HEK293 (cell line): ENCODE measurements at regions not wholly inside any gene's neighbourhood (a gene's known extent, or its start where the extent isn't known, plus 50 kb on each side); places are given as distances from the start of the nearest gene placed in this dataset.

Source experiments
- CTCF ChIA-PET: fragments of 350-600 bp; formaldehyde crosslinking; extraction: SDS; loops from one replicate; lab custom pipeline; 2021; ENCODE audit warnings: antibody characterized with exemption; lab: Yijun Ruan, JAX
- POLR2A ChIA-PET: fragments of 300-600 bp; formaldehyde crosslinking; extraction: SDS; loops from one replicate; lab custom pipeline; 2020; ENCODE audit warnings: antibody characterized with exemption, inconsistent platforms; lab: Yijun Ruan, JAX
- H3K27ac ChIP-seq: fragments of 200-500 bp; sonication (Bioruptor generic); 2 replicates; pipeline ENCODE4 v1.5.1; 2014; ENCODE audit warnings: low read depth, low read length, control low read depth, inconsistent platforms; ENCODE audit errors: extremely low read depth
- H3K36me3 ChIP-seq, 2 experiments: fragments of 200-500 bp in 1 of 2; sonication (Bioruptor generic) in 1 of 2; 1 replicate in 1 of 2; 2 replicates in 1 of 2; pipeline ENCODE4 v1.5.1; 2014 to 2017; ENCODE audit warnings: inconsistent platforms in 2 of 2, low read length in 2 of 2; ENCODE audit not compliant: control insufficient read depth in 2 of 2, insufficient read depth in 1 of 2
- H3K4me1 ChIP-seq: fragments of 200-500 bp; sonication (Bioruptor generic); 2 replicates; pipeline ENCODE4 v1.5.1; 2014; ENCODE audit warnings: mild to moderate bottlenecking, low read length, inconsistent platforms; ENCODE audit not compliant: control insufficient read depth, insufficient read depth
- H3K4me3 ChIP-seq: 2 replicates; pipeline ENCODE4 v1.5.1; 2011; ENCODE audit warnings: low read depth, mild to moderate bottlenecking, control low read depth, low read length, moderate library complexity
- H3K9me3 ChIP-seq: fragments of 200-500 bp; sonication (Bioruptor generic); 2 replicates; pipeline ENCODE4 v1.5.1; 2014; ENCODE audit warnings: low read depth, low read length, inconsistent platforms; ENCODE audit not compliant: control insufficient read depth, insufficient read depth
- BCL11A ChIP-seq: fragments of 450-650 bp; formaldehyde crosslinking; IDR thresholded peaks from 2 replicates; pipeline ENCODE4 v1.5.1; 2016; ENCODE audit warnings: low read depth, missing biosample characterization, missing genetic modification characterization
- BCL6B ChIP-seq: fragments of 450-650 bp; formaldehyde crosslinking; IDR thresholded peaks from 2 replicates; pipeline ENCODE4 v1.5.1; 2017; ENCODE audit warnings: missing biosample characterization, missing genetic modification characterization
- HOXC10 ChIP-seq: sonication (generic); formaldehyde crosslinking; IDR thresholded peaks from 2 replicates; pipeline ENCODE4 v1.8.1; 2023; ENCODE audit warnings: mild to moderate bottlenecking, missing genetic modification reagents
- KLF7 ChIP-seq: fragments of 450-650 bp; formaldehyde crosslinking; IDR thresholded peaks from 2 replicates; pipeline ENCODE4 v1.5.1; 2016; ENCODE audit warnings: missing biosample characterization, missing genetic modification characterization, borderline replicate concordance
- ZBTB1 ChIP-seq: fragments of 450-650 bp; formaldehyde crosslinking; IDR thresholded peaks from 2 replicates; pipeline ENCODE4 v1.5.1; 2016; ENCODE audit warnings: missing biosample characterization, missing genetic modification characterization
- ZFP41 ChIP-seq: fragments of 450-650 bp; formaldehyde crosslinking; IDR thresholded peaks from 2 replicates; pipeline ENCODE4 v1.5.1; 2016; ENCODE audit warnings: missing biosample characterization, missing genetic modification characterization, borderline replicate concordance
- ZFP69B ChIP-seq: fragments of 450-650 bp; formaldehyde crosslinking; IDR thresholded peaks from 2 replicates; pipeline ENCODE4 v1.5.1; 2016; ENCODE audit warnings: missing biosample characterization, missing genetic modification characterization
- ZNF146 ChIP-seq: fragments of 450-650 bp; formaldehyde crosslinking; IDR thresholded peaks from 2 replicates; pipeline ENCODE4 v1.5.1; 2016; ENCODE audit warnings: missing biosample characterization, missing genetic modification characterization
- ZNF202 ChIP-seq: fragments of 450-650 bp; formaldehyde crosslinking; IDR thresholded peaks from 2 replicates; pipeline ENCODE4 v1.5.1; 2016; ENCODE audit warnings: missing biosample characterization, missing genetic modification characterization, borderline replicate concordance
- ZNF214 ChIP-seq: fragments of 450-650 bp; formaldehyde crosslinking; IDR thresholded peaks from 2 replicates; pipeline ENCODE4 v1.5.1; 2017; ENCODE audit warnings: missing biosample characterization, mild to moderate bottlenecking, missing genetic modification characterization, borderline replicate concordance
- ZNF350 ChIP-seq: fragments of 450-650 bp; formaldehyde crosslinking; IDR thresholded peaks from 2 replicates; pipeline ENCODE4 v1.5.0; 2017; ENCODE audit warnings: missing biosample characterization, mild to moderate bottlenecking, missing genetic modification characterization
- ZNF398 ChIP-seq: fragments of 450-650 bp; formaldehyde crosslinking; IDR thresholded peaks from 2 replicates; pipeline ENCODE4 v1.5.1; 2017; ENCODE audit warnings: missing biosample characterization, missing genetic modification characterization
- ZNF514 ChIP-seq: fragments of 450-650 bp; formaldehyde crosslinking; IDR thresholded peaks from 2 replicates; pipeline ENCODE4 v1.5.1; 2016; ENCODE audit warnings: missing biosample characterization, missing genetic modification characterization
- ZNF549 ChIP-seq: fragments of 450-650 bp; IDR thresholded peaks from 2 replicates; pipeline ENCODE4 v1.5.1; 2018; ENCODE audit warnings: missing biosample characterization, missing genetic modification characterization, mild to moderate bottlenecking, inconsistent platforms, moderate library complexity
- ZNF561 ChIP-seq: fragments of 450-650 bp; IDR thresholded peaks from 2 replicates; pipeline ENCODE4 v1.5.1; 2018; ENCODE audit warnings: missing biosample characterization, missing genetic modification characterization, borderline replicate concordance
- ZNF658 ChIP-seq: fragments of 450-650 bp; formaldehyde crosslinking; IDR thresholded peaks from 2 replicates; pipeline ENCODE4; 2016; ENCODE audit warnings: missing biosample characterization, missing genetic modification characterization
- ZNF677 ChIP-seq: fragments of 450-650 bp; IDR thresholded peaks from 2 replicates; pipeline ENCODE4 v1.5.0; 2018; ENCODE audit warnings: missing biosample characterization, mild to moderate bottlenecking, missing genetic modification characterization, moderate library complexity
- ZNF747 ChIP-seq: fragments of 450-650 bp; formaldehyde crosslinking; IDR thresholded peaks from 2 replicates; pipeline ENCODE4 v1.5.1; 2016; ENCODE audit warnings: missing biosample characterization, missing genetic modification characterization
- ZNF792 ChIP-seq: fragments of 450-650 bp; formaldehyde crosslinking; IDR thresholded peaks from 2 replicates; pipeline ENCODE4 v1.5.1; 2016; ENCODE audit warnings: missing biosample characterization, missing genetic modification characterization
- ZSCAN16 ChIP-seq: fragments of 450-650 bp; formaldehyde crosslinking; IDR thresholded peaks from 2 replicates; pipeline ENCODE4 v1.5.1; 2016; ENCODE audit warnings: missing biosample characterization, missing genetic modification characterization
- TF ChIP-seq, protein P1 (sequence below): fragments of 450-650 bp; formaldehyde crosslinking; IDR thresholded peaks from 2 replicates; pipeline ENCODE4 v1.5.1; 2016; ENCODE audit warnings: missing biosample characterization, missing genetic modification characterization
- TF ChIP-seq, protein P2 (sequence below): fragments of 450-650 bp; formaldehyde crosslinking; IDR thresholded peaks from 2 replicates; pipeline ENCODE4 v1.5.1; 2016; ENCODE audit warnings: missing biosample characterization, missing genetic modification characterization, borderline replicate concordance

- no peak for TF ChIP-seq KLF7 (tag by site-specific recombination)
- no peak for TF ChIP-seq BCL11A (tag by site-specific recombination)
- TF ChIP-seq, all 188 proteins: peak for 0
These were observed 65.5 kb downstream of the PLK2 start (continued) for GRCh38 chr5:58394339-58394738.

DNA sequence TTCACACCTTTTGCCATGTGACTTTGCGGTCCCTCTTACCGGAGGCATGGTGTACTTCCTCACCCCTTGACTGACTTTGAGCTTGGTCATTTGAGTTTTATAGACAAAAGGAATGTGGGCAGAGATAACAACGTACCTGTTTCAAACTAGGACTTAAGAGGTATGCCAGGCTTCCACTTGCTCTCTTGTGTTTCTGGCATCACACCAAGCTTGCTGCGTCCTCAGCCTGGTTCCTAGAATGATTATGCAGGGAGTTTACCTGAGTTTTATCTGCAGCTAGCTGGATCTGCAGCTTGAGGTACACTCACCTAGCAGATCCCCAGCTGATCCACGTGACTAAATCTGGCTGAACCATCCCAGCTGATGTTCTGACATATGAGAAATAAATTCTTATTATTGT, 66.2 kb downstream of the PLK2 start:
- Histone ChIP-seq H3K9me3 (no peaks in the 10 kb centered on the region), H3K27ac (no peak overlapping the region), H3K36me3 (no peaks in the 10 kb centered on the region), H3K4me3 (no peak overlapping the region), H3K4me1 (no peaks in the 10 kb centered on the region)
- TF ChIP-seq ZNF514 (tag by site-specific recombination) = no peak
- TF ChIP-seq HOXC10 = no peak
- TF ChIP-seq ZFP41 = no peak
- TF ChIP-seq ZFP69B (tag by site-specific recombination) = no peak
- ChIA-PET POLR2A (no interaction called here), CTCF (interaction anchor here (0.9 kb wide), 1 partner anchor 39 kb away, joined by 3 read pairs; no protein-coding TSS in a partner anchor)

GRCh38 chr5:58392496-58392895, 67.4 kb downstream of the PLK2 start:
- H3K27ac ChIP-seq = no peak overlapping the region
- CTCF ChIA-PET = interaction anchor here (1.6 to 2.9 kb wide), 3 partner anchors 9 to 106 kb away, joined by 4 to 12 read pairs (median 5); no protein-coding TSS in a partner anchor

GRCh38 chr5:58383448-58383847, 76.4 kb downstream of the PLK2 start:
- H3K36me3 ChIP-seq = no peaks in the 10 kb centered on the region
- ChIA-PET CTCF (interaction anchor here (1.1 kb wide), 1 partner anchor 9 kb away, joined by 5 read pairs; no protein-coding TSS in a partner anchor), POLR2A (interaction anchor here (0.9 kb wide), 1 partner anchor 20 kb away, joined by 3 read pairs; no protein-coding TSS in a partner anchor)
- TF ChIP-seq ZNF792 (tag by site-specific recombination) (no peak), ZNF202 (tag by site-specific recombination) (no peak), ZNF658 (tag by site-specific recombination) (no peak), ZSCAN16 (no peak), ZNF747 (no peak), ZBTB1 (tag by site-specific recombination) (no peak), ZNF561 (tag by site-specific recombination) (no peak), ZNF214 (no peak), ZNF398 (tag by site-specific recombination) (no peak), BCL6B (no peak), ZNF146 (tag by site-specific recombination) (no peak)
- TF ChIP-seq, protein P1, sequence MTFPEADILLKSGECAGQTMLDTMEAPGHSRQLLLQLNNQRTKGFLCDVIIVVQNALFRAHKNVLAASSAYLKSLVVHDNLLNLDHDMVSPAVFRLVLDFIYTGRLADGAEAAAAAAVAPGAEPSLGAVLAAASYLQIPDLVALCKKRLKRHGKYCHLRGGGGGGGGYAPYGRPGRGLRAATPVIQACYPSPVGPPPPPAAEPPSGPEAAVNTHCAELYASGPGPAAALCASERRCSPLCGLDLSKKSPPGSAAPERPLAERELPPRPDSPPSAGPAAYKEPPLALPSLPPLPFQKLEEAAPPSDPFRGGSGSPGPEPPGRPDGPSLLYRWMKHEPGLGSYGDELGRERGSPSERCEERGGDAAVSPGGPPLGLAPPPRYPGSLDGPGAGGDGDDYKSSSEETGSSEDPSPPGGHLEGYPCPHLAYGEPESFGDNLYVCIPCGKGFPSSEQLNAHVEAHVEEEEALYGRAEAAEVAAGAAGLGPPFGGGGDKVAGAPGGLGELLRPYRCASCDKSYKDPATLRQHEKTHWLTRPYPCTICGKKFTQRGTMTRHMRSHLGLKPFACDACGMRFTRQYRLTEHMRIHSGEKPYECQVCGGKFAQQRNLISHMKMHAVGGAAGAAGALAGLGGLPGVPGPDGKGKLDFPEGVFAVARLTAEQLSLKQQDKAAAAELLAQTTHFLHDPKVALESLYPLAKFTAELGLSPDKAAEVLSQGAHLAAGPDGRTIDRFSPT (tag by site-specific recombination) = no peak
- TF ChIP-seq, protein P2, sequence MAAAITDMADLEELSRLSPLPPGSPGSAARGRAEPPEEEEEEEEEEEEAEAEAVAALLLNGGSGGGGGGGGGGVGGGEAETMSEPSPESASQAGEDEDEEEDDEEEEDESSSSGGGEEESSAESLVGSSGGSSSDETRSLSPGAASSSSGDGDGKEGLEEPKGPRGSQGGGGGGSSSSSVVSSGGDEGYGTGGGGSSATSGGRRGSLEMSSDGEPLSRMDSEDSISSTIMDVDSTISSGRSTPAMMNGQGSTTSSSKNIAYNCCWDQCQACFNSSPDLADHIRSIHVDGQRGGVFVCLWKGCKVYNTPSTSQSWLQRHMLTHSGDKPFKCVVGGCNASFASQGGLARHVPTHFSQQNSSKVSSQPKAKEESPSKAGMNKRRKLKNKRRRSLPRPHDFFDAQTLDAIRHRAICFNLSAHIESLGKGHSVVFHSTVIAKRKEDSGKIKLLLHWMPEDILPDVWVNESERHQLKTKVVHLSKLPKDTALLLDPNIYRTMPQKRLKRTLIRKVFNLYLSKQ (tag by site-specific recombination) = no peak
- no peak overlapping the region for H3K4me3 ChIP-seq
- no peaks in the 10 kb centered on the region; the same call in 1 of the 2 replicates for H3K9me3 ChIP-seq
- no peak overlapping the region for H3K27ac ChIP-seq
- no peaks in the 10 kb centered on the region for H3K4me1 ChIP-seq

More at GRCh38 chr5:58392496-58392895, 67.4 kb downstream of the PLK2 start:
- H3K4me3 ChIP-seq = no peak overlapping the region
- TF ChIP-seq ZNF677 (no peak), ZNF549 (tag by site-specific recombination) (no peak), ZNF350 (tag by site-specific recombination) (no peak)
- TF ChIP-seq, all 188 proteins: peak for 0
- no peaks in the 10 kb centered on the region for H3K9me3 ChIP-seq
- H3K4me1 ChIP-seq = no peaks in the 10 kb centered on the region
- POLR2A ChIA-PET = no interaction called here
- no peaks in the 10 kb centered on the region for H3K36me3 ChIP-seq
